GM10248 (cell line): ENCODE measurements at regions not wholly inside any gene's neighbourhood (a gene's known extent, or its start where the extent isn't known, plus 50 kb on each side); places are given as distances from the start of the nearest gene placed in this dataset.
"Not testable (repeated sequence)": the region's sequence is repeated elsewhere in the genome, so short reads cannot be mapped to it uniquely, and the experiment has no call there.

Source experiments
- CTCF ChIA-PET: fragments of 300-600 bp; sonication (Branson Sonifier 250); formaldehyde crosslinking; extraction: SDS; loops from one replicate; lab custom pipeline; 2021; ENCODE audit warnings: antibody characterized with exemption; lab: Yijun Ruan, JAX
- POLR2A ChIA-PET: fragments of 350-650 bp; sonication (Branson Sonifier 250); formaldehyde crosslinking; extraction: SDS; loops from one replicate; lab custom pipeline; 2020; ENCODE audit warnings: antibody characterized with exemption; lab: Yijun Ruan, JAX
- DNase-seq: peaks from one replicate; pipeline ENCODE4 v3.0.0; 2012; ENCODE audit errors: extremely low spot score
- CTCF ChIP-seq: IDR thresholded peaks from 2 replicates; pipeline ENCODE4 v1.5.1; 2012; ENCODE audit warnings: mild to moderate bottlenecking, low read depth; ENCODE audit errors: extremely low read depth, missing control alignments, control extremely low read depth

- no peak for TF ChIP-seq CTCF
- DNase-seq, result no peak
- CTCF ChIA-PET, result no interaction called here
- POLR2A ChIA-PET, result no interaction called here
These were observed 469.8 kb downstream of the ZNF536 start for GRCh38 chr19:30841934-30842333.

GRCh38 chr19:30830875-30831274 lies 458.7 kb downstream of the ZNF536 start:
- no peak for DNase-seq
- no peak for TF ChIP-seq CTCF
- CTCF ChIA-PET, result interaction anchor here (1.3 kb wide), 1 partner anchor 11 kb away, joined by 3 read pairs; no protein-coding TSS in a partner anchor
- POLR2A ChIA-PET, result no interaction called here

- DNase-seq, POLR2A ChIA-PET, CTCF ChIA-PET: not testable (repeated sequence)
These were observed 453.3 kb downstream of the ZNF536 start for GRCh38 chr19:30825505-30825904.

GRCh38 chr19:30824809-30825208 lies 452.6 kb downstream of the ZNF536 start:
- ChIA-PET CTCF (no interaction called here), POLR2A (no interaction called here)
- TF ChIP-seq CTCF, result no peak
- no peak for DNase-seq

- CTCF ChIA-PET, result interaction anchor here (1.8 kb wide), 1 partner anchor 11 kb away, joined by 4 read pairs; no protein-coding TSS in a partner anchor
- POLR2A ChIA-PET, result no interaction called here
- TF ChIP-seq CTCF, result no peak
- DNase-seq, result no peak
These were observed 445.9 kb downstream of the ZNF536 start for GRCh38 chr19:30817965-30818567.

GRCh38 chr19:30817197-30817596 lies 445.0 kb downstream of the ZNF536 start:
- no peak for TF ChIP-seq CTCF
- DNase-seq, result no peak
- ChIA-PET CTCF (interaction anchor here (1.8 kb wide), 1 partner anchor 12 kb away, joined by 4 read pairs; no protein-coding TSS in a partner anchor), POLR2A (no interaction called here)

GRCh38 chr19:30815889-30816580 lies 443.9 kb downstream of the ZNF536 start:
- ChIA-PET CTCF (no interaction called here), POLR2A (no interaction called here)
- no peak for DNase-seq
- no peak for TF ChIP-seq CTCF
